ENCODE measurements at regions not wholly inside any gene's neighbourhood (a gene's known extent, or its start where the extent isn't known, plus 50 kb on each side); places are given as distances from the start of the nearest gene placed in this dataset.

GRCh38 chr9:115730845-115731244, 422.7 kb upstream of the PAPPA start (continued):
- no peak for TF ChIP-seq ZBTB43 (CRISPR knock-in tag; IDR thresholded peaks at IDR 0.05)
- no peak for TF ChIP-seq ZNF219 (CRISPR knock-in tag; IDR thresholded peaks at IDR 0.05; ENCODE audit: borderline replicate concordance)
- no peak for TF ChIP-seq TP53 (CRISPR knock-in tag; IDR thresholded peaks at IDR 0.05)
- no peak for TF ChIP-seq SP1 (CRISPR knock-in tag; conservative IDR thresholded peaks at IDR 0.05)
- no peak for TF ChIP-seq RORB (CRISPR knock-in tag; IDR thresholded peaks at IDR 0.05)
- no peak for TF ChIP-seq ZSCAN18 (CRISPR knock-in tag; IDR thresholded peaks at IDR 0.05)

DNA sequence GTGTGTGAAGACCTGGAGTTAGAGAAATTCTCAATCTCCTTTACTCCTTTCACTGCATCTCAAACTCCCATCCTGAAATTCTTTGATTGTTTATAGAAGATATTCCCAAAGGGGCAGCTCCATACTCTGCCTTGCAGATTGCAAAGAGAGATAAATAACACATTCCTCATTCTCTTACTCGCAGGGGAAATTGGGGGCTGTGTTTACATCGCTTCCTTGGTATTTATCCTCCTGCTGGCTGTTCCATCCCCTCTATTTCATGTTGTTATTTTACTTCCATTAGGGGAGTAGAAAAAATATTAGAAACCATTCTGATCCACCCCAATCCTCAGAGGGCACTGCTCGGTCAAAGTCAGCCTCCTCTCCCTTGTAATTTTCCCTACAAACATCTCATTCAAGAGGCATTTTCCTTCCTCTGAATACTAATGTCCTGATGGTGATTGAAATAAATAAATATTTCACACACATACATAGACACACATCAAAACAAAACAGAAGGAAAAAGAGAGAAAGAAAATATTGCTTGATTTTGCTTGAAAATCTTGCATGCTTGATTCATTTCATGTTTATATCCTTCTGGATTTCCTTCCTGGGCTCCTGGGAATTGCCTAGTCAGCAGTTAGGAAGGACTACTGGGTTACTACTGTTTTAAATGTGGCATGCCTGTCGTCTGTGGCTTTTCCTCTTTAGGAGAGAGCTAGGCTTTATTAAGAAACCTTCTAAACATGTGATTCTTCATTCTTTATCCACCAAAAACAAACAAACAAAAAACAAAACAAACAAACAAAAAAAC, 420.1 kb upstream of the PAPPA start:
- Mint-ChIP-seq H3K36me3 (peaks cover 11% of the 10 kb centered on the region), H3K27ac (no peak overlapping the region), H3K4me3 (no peak overlapping the region), H3K27me3 (ENCODE audit: low read depth) (no peaks in the 10 kb centered on the region), H3K4me1 (peaks cover 8% of the 10 kb centered on the region), H3K9me3 (peaks cover 12% of the 10 kb centered on the region)
- peak; percentile 58 for ATAC-seq
- ChIA-PET POLR2A (no interaction called here), CTCF (no interaction called here)
- no peak for DNase-seq (ENCODE audit: low spot score)
- TF ChIP-seq ESRRA (CRISPR knock-in tag; IDR thresholded peaks at IDR 0.05; ENCODE audit: borderline replicate concordance) (no peak), HMGA2 (CRISPR knock-in tag; IDR thresholded peaks at IDR 0.05) (no peak), NFATC4 (CRISPR knock-in tag; IDR thresholded peaks at IDR 0.05) (no peak), MLX (CRISPR knock-in tag; IDR thresholded peaks at IDR 0.05) (no peak), GABPB1 (CRISPR knock-in tag; IDR thresholded peaks at IDR 0.05) (no peak), EMX1 (CRISPR knock-in tag; IDR thresholded peaks at IDR 0.05) (no peak), PRRX2 (CRISPR knock-in tag; IDR thresholded peaks at IDR 0.05) (no peak), RORB (CRISPR knock-in tag; IDR thresholded peaks at IDR 0.05) (no peak), IRF2 (CRISPR knock-in tag; IDR thresholded peaks at IDR 0.05; ENCODE audit: borderline replicate concordance, low read depth) (no peak), ATF1 (CRISPR knock-in tag; IDR thresholded peaks at IDR 0.05) (no peak), ATF2 (CRISPR knock-in tag; IDR thresholded peaks at IDR 0.05; ENCODE audit: borderline replicate concordance, low read depth) (no peak)
- TF ChIP-seq, protein P1, sequence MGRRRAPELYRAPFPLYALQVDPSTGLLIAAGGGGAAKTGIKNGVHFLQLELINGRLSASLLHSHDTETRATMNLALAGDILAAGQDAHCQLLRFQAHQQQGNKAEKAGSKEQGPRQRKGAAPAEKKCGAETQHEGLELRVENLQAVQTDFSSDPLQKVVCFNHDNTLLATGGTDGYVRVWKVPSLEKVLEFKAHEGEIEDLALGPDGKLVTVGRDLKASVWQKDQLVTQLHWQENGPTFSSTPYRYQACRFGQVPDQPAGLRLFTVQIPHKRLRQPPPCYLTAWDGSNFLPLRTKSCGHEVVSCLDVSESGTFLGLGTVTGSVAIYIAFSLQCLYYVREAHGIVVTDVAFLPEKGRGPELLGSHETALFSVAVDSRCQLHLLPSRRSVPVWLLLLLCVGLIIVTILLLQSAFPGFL (CRISPR knock-in tag; IDR thresholded peaks at IDR 0.05; ENCODE audit: borderline replicate concordance) = no peak
